ENCODE measurements at regions not wholly inside any gene's neighbourhood (a gene's known extent, or its start where the extent isn't known, plus 50 kb on each side); places are given as distances from the start of the nearest gene placed in this dataset.

DNA sequence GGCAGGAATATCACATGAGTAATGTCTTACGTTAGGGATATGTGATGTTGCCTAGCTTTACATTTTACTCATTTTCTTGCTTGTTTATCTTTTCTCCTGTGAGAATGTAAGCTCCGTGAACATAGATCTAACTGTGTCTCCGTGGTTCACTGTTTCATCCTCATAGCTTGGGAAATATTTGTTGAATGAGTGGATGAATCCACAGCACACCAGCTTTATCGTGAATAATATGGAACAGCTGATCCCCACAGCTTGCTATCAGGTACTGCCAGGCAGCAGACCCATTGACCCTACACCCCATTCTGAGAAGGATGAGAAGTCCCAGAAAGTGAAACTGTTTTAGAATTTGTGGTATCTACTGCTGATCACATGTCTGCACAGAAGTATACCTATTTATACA is 106.8 kb upstream of the FBN2 start:
- TF ChIP-seq, protein P1, sequence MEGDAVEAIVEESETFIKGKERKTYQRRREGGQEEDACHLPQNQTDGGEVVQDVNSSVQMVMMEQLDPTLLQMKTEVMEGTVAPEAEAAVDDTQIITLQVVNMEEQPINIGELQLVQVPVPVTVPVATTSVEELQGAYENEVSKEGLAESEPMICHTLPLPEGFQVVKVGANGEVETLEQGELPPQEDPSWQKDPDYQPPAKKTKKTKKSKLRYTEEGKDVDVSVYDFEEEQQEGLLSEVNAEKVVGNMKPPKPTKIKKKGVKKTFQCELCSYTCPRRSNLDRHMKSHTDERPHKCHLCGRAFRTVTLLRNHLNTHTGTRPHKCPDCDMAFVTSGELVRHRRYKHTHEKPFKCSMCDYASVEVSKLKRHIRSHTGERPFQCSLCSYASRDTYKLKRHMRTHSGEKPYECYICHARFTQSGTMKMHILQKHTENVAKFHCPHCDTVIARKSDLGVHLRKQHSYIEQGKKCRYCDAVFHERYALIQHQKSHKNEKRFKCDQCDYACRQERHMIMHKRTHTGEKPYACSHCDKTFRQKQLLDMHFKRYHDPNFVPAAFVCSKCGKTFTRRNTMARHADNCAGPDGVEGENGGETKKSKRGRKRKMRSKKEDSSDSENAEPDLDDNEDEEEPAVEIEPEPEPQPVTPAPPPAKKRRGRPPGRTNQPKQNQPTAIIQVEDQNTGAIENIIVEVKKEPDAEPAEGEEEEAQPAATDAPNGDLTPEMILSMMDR (IDR thresholded peaks at IDR 0.05), result no peak
- no peak for TF ChIP-seq POLR2A (IDR thresholded peaks at IDR 0.05)

Data from Peyer's patch (tissue), 4 donors.